ENCODE measurements at regions not wholly inside any gene's neighbourhood (a gene's known extent, or its start where the extent isn't known, plus 50 kb on each side); places are given as distances from the start of the nearest gene placed in this dataset.

- TF ChIP-seq CTCF (IDR thresholded peaks at IDR 0.05) (no peak), POLR2A (IDR thresholded peaks at IDR 0.05) (no peak)
Measured at GRCh38 chr5:130268489-130268888, 364.2 kb downstream of the CHSY3 start.
